NCI-H2227 treated with DMSO at 0.1 percent for 48 hours (cell line): ENCODE measurements at regions not wholly inside any gene's neighbourhood (a gene's known extent, or its start where the extent isn't known, plus 50 kb on each side); places are given as distances from the start of the nearest gene placed in this dataset.

Experiments used
- DNase-seq: peaks from one replicate; lab custom pipeline; 2025; lab: John Stamatoyannopoulos, UW

DNA sequence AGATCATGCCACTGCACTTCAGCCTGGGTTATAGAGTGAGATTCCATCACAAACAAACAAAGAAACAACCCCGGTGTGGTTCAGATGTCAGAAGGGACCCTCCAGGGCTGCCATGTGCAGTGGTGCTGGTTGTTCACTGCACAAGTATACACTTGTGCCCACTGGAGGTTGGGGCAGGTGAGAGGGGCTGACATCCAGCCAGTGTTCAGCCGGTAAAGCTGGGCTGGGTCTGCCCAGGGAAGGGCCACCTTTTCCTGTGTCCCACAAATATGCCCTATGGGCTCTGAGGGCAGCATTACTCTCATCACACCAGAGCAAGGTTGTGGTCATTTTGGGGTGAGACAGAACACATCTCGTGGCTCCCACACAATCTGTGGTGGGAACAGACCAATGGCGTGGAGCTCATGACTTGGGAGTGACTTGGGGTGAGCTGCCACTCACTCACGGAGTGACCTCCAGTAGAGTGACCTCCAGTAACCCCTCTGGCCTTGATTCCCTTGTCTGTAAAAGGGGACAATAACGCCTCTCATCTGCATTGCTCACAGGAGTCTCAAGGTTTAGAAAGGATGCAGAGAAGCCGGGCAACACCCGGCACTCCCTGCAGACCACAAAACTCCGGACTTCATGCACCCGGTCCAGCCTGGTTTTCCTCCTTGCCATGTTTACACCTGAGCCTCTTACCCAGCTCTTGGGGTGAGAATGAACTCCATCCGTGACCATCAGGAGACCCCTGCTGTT, 69.0 kb upstream of the VRK1 start:
- DNase-seq, result no peak

DNA sequence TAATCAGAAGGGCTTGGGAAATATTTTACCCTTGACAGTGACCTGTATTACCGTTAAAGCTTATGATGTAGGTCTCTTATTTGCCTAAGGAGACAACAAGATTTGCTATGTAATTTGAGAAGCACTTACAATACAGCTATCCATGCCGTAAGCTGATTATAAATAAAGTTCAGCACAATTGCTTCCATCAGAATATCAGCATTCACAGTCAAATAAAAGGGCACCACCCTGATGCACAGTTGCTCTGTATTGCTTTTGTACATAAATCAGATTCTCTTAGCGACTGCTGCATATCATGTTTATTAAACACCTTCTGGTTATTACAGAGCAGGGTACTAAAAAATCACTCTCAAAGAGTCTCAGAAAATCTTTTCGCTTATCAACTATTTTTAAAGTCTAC, 67.3 kb upstream of the VRK1 start:
- no peak for DNase-seq

DNA sequence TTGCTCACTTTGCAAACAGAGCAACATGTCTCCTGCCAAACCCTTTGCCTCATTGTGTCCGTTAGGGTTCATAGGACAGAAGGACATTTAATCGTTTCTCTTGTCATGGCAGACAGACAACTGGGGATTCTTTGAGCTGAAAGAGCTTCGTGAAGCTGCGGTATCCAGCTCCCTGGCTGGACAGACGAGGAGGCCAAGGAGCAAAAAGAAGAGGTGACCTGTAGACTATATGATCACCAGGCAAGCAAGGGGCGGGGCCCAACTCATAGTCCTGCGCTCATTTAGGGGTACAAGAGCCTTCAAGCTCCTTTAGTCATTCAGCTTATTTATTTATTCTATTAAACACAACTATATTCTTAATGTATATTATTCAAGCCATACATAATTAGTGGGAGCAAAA, 66.8 kb upstream of the VRK1 start:
- DNase-seq, result no peak

DNA sequence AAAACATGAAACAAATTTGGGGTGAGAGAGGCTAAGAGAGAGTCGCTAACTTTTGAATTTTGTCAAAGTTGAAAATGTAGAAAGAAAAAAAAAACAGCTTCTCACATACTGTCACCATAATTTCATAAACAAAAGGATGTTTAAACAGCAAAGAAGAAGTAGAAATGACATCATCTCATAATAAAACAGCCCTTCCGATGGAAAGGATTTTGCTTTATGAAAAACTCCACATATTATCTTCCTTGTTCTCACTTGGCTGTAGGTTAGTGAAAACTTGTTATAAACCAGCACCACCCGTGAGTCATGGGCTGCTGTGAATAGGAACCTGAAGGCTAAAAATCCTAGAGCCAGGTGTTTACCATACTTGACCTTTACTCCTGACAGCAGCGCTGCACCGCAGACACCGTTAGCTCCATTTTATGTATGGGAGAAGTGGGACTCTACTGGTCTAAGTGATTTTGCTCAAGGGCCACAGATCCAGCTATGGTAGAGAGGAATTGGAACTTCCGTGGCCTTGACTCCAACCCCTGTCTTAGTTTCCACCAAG, 63.0 kb upstream of the VRK1 start:
- DNase-seq, result no peak

DNA sequence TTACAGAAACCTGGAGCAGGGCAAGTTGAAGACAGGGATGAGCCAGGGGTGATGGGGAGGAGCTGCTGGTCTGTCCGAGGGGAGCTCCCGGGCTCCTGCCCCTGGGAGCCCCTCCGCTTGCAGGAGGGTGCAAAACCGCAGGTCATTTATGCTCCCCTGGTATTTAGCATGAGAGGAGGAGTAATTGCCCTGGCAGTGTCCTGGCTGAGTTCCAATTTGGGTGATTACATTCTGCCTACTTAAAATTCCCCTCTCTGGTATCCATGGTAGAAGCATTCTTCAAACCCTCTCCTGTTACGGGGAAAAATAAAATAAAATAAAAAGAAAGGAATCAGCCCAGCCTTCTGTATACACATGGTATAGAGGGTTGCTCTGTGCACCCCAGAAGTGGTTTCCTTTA, 61.7 kb upstream of the VRK1 start:
- peak; percentile 9 for DNase-seq

DNA sequence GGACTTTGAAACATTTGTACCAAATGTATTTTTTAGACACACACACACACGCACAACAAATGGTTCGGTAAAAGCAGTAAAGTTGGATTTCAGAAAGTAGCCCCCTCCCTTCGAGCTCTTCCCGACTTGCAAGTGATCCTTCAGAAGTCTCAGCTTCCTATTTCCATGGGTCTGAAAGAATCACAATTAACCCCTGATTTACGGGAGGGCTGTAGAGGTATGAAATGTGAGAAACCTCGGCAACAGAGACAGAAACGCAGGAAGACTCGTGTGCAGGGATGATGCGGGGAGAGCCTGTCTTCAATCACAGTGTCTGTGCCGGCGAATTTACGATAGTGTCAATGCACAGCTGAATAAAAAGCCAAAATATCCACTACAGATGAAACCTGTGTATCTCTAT, 60.7 kb upstream of the VRK1 start:
- DNase-seq, result no peak

DNA sequence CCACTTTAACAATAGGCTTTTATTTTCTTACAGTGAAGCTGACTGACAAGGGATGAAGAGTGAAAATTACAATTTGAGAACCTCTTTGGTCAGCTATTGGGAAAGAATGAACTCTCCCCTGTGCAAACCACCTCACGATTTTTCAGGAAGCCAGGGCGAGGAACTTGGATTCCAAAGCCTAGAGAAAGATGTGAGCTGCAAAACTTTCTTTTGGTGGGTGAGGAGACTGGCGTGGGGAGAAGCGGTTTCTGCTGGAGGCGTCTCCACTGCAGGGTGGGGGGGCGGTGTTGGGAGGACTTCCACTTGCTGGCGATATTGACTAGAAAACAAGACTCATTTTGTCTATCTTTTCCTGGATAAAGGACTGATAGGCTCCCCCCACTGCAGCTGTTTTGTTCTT, 59.3 kb upstream of the VRK1 start:
- no peak for DNase-seq

DNA sequence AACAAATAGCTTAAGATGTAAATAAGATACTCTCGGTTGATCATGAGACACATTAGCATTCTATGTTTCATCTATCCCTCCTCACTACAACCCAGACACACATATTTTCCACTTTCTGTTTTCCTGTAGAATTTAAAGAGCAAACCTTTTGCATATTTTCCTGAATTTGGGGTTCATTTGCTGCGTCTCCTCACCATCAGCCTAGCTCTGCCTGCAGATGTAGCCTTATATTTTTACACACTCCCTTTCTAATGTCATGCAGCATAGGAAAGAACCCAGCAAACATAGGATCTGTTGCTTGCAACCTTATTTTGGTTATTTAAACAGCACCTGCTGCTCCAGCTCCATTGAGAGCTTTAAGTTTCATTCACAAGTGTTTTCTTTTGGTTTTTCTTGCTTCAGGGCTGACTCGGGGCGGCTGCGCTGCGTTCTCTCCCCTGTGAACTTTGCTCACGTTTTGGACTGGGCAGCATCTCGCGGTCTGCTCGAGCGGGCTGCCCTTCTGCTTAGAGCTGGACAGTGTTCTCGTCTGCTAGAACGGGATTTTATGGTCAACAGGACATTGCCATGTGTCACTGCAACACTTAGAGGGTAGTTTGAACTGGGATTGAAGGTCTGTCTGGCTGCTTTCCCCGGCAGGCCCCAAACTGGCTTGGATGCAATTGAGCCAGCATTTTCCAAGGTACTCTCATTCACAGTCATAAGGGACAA, 57.8 kb upstream of the VRK1 start:
- DNase-seq, result no peak

DNA sequence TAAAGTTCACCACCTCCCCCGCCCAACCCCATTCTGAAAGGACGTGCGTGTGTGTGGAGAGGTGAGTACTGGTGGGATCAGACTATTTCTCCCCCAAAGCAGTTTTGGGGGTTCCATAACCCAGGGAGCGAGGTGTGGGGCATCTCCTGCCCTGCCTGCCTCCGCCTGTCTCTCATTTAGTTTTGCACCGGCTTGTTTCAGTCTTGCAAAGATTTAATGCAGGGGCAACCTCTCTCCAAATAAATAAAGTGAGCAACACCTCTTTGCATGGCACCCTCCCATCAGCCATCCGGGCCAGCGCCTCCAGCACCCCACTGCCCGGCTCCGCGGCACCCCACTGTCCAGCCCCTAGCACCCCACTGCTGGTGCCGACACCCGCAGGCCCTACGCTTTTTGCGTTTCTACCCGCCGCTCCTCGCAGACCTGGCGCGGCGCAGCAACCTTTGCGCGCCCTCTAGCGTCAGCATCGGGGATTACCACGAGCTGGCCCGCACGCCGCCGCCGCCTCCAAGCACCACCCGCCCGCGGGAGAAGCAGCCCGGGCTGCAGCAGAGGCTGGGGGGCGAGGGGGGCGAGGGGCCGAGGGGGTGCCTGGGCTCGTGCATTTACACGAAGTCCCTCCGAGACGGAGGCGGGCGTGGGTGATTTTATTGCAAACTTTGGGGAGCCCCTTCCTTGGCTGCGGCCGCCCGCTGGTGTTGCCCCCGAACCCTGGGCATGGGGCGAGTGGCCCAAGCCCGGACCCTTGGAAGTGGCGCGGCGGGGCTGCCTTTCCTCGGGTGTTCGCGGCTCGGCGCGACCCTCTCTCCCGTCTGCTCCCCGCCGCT, 55.8 kb upstream of the VRK1 start:
- DNase-seq, result peak; percentile 41

DNA sequence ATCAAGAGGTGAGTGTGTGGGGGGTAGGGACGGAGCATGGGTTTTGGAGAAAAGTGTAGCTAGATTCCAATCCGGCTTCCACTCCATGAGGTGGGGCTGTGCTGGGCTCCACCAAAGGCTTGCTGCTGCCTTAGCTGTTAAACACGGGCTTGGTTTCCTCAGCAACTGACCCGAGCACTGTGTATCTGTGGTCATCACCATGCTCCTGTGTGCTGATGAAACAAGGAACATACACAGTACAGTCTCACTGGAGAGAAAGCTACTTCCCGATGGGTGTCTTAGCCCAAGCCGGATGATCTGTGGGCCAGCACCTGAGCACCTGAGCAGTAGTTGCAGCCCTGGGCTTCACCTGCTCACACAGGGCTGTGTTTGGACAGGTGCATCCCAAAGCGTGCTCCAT, 52.9 kb upstream of the VRK1 start:
- no peak for DNase-seq

DNA sequence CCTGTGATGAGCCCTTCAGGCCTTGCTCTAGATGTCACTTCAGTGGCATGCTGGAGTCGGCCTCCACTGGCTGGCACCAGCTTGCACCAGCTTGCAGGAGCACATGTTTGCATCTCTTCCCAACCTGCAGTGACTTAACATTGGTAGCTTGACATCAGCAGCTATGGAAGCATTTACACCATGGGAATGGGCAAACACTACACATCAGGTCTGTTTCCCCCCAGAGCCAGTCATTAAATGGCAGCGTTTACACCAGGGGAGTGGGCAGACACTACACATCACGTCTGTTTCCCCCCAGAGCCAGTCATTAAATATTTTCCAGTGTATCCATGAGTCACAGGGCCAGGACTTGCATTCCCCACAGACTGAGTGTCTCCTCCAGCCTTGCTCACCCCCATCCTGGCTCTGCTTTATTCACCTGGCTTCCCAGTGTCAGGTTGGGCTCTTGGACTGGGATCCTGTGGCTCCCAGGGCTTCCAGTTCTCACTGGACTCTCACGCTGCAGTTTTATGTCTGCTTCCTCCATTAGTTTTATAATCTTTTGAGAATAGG, 51.6 kb upstream of the VRK1 start:
- DNase-seq, result no peak

DNA sequence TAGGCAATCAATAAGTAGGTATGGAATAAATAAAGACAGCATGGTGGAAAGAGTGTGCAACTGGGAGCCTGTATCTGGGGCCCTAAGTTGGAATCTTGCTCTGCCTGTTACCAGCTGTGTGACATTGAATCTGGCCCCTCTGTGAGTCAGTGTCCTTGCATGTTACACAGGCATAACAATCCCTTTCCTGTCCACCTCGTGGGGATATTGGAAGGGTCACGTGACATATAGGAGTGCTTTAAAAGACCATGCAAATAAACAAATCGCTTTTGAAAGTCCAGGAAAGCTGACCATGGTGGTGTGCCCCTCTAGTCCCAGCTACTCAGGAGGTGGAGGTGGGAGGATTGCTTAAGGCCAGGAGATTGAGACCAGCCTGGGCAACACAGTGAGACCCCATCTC, 51.1 kb upstream of the VRK1 start:
- no peak for DNase-seq

DNA sequence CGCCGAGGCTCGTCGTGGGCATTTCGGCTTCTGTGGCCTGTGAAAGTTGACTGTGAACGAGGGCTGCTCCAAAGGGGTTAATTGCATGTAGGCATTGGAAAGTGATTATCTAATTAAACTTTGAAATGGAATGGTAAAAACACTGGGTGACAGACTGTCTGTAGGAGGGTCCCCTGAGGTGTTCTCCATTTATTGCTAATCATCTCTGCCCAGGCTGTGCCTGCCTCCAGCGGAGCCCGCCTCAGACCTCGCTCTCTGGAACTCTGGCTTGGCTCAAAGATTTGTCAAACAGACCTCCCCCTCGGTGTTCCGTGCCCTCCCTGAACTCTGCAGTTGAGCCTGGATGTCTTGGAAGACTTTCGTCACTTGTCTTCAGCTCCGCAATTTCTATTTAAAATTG, 50.2 kb upstream of the VRK1 start:
- no peak for DNase-seq
